Parathyroid adenoma (tissue), 2 donors: ENCODE measurements at regions not wholly inside any gene's neighbourhood (a gene's known extent, or its start where the extent isn't known, plus 50 kb on each side); places are given as distances from the start of the nearest gene placed in this dataset.

Experiments
- H2AFZ ChIP-seq: fragments of 300-600 bp; sonication (generic); one replicate; pipeline ENCODE4 v1.7.0; 2017; ENCODE audit warnings: antibody characterized with exemption, mild to moderate bottlenecking
- H3K27ac ChIP-seq: fragments of 300-600 bp; sonication (generic); one replicate; pipeline ENCODE4 v1.7.0; 2017
- H3K27me3 ChIP-seq: fragments of 300-600 bp; sonication (generic); one replicate; pipeline ENCODE4 v1.7.0; 2017; ENCODE audit warnings: low read length; ENCODE audit not compliant: control insufficient read depth, insufficient read depth
- H3K36me3 ChIP-seq: fragments of 300-600 bp; sonication (generic); one replicate; pipeline ENCODE4 v1.7.0; 2017; ENCODE audit warnings: low read length; ENCODE audit not compliant: control insufficient read depth, insufficient read depth
- H3K4me1 ChIP-seq: fragments of 300-600 bp; sonication (generic); one replicate; pipeline ENCODE4 v1.7.0; 2017; ENCODE audit warnings: control low read depth
- H3K4me2 ChIP-seq: fragments of 300-600 bp; sonication (generic); one replicate; pipeline ENCODE4 v1.7.0; 2017; ENCODE audit warnings: low read length
- H3K4me3 ChIP-seq: fragments of 300-600 bp; sonication (generic); one replicate; pipeline ENCODE4 v1.7.0; 2017; ENCODE audit warnings: low read depth, low read length
- H3K79me2 ChIP-seq: fragments of 300-600 bp; sonication (generic); one replicate; pipeline ENCODE4 v1.7.0; 2017; ENCODE audit warnings: control low read depth
- H3K9ac ChIP-seq: fragments of 300-600 bp; sonication (generic); one replicate; pipeline ENCODE4 v1.7.0; 2017; ENCODE audit warnings: mild to moderate bottlenecking
- H3K9me3 ChIP-seq: fragments of 300-600 bp; sonication (generic); one replicate; pipeline ENCODE4 v1.7.0; 2017; ENCODE audit warnings: low read length; ENCODE audit not compliant: control insufficient read depth
- CTCF ChIP-seq: fragments of 300-600 bp; sonication (generic); IDR thresholded peaks from one replicate; pipeline ENCODE4 v1.7.0; 2017; ENCODE audit warnings: antibody characterized with exemption, mild to moderate bottlenecking
- donor health status: primary hyperparathyroidism.

- Histone ChIP-seq H3K27me3 (no peaks in the 10 kb centered on the region), H3K4me1 (no peaks in the 10 kb centered on the region)
These were observed 134.9 kb downstream of the WSCD1 start for GRCh38 chr17:6205033-6205432.

GRCh38 chr17:6204203-6204722 lies 134.1 kb downstream of the WSCD1 start:
- no peak overlapping the region for H2AFZ ChIP-seq
- H3K9ac ChIP-seq: no peak overlapping the region
- no peaks in the 10 kb centered on the region for H3K9me3 ChIP-seq
- H3K4me2 ChIP-seq: no peak overlapping the region
- no peak for TF ChIP-seq CTCF
- H3K27me3 ChIP-seq: no peaks in the 10 kb centered on the region
- H3K4me1 ChIP-seq: no peaks in the 10 kb centered on the region
- no peaks in the 10 kb centered on the region for H3K36me3 ChIP-seq
- no peak overlapping the region for H3K27ac ChIP-seq
- H3K79me2 ChIP-seq: no peaks in the 10 kb centered on the region
- no peak overlapping the region for H3K4me3 ChIP-seq

More at GRCh38 chr17:6205033-6205432, 134.9 kb downstream of the WSCD1 start:
- no peaks in the 10 kb centered on the region for H3K9me3 ChIP-seq
- H3K36me3 ChIP-seq: no peaks in the 10 kb centered on the region
- H3K27ac ChIP-seq: no peak overlapping the region
- no peak for TF ChIP-seq CTCF
- H3K9ac ChIP-seq: no peak overlapping the region
- H2AFZ ChIP-seq: no peak overlapping the region
- no peaks in the 10 kb centered on the region for H3K79me2 ChIP-seq
- H3K4me2 ChIP-seq: no peak overlapping the region
- no peak overlapping the region for H3K4me3 ChIP-seq

GRCh38 chr17:6196355-6196754 lies 126.2 kb downstream of the WSCD1 start:
- TF ChIP-seq CTCF: no peak
- H3K4me3 ChIP-seq: no peak overlapping the region
- no peaks in the 10 kb centered on the region for H3K36me3 ChIP-seq

GRCh38 chr17:6195123-6195522 lies 124.9 kb downstream of the WSCD1 start:
- TF ChIP-seq CTCF: no peak
- no peaks in the 10 kb centered on the region for H3K9me3 ChIP-seq
- H3K4me3 ChIP-seq: no peak overlapping the region
- H3K36me3 ChIP-seq: no peaks in the 10 kb centered on the region
- H3K27ac ChIP-seq: no peak overlapping the region
- H3K4me1 ChIP-seq: no peaks in the 10 kb centered on the region
- H3K27me3 ChIP-seq: no peaks in the 10 kb centered on the region
- no peak overlapping the region for H2AFZ ChIP-seq
- no peaks in the 10 kb centered on the region for H3K79me2 ChIP-seq
- H3K4me2 ChIP-seq: no peak overlapping the region
- no peak overlapping the region for H3K9ac ChIP-seq

More at GRCh38 chr17:6196355-6196754, 126.2 kb downstream of the WSCD1 start:
- no peaks in the 10 kb centered on the region for H3K4me1 ChIP-seq
- no peak overlapping the region for H3K27ac ChIP-seq
- H2AFZ ChIP-seq: no peak overlapping the region
- H3K27me3 ChIP-seq: no peaks in the 10 kb centered on the region
- no peak overlapping the region for H3K9ac ChIP-seq
- no peak overlapping the region for H3K4me2 ChIP-seq
- H3K9me3 ChIP-seq: no peaks in the 10 kb centered on the region
- no peaks in the 10 kb centered on the region for H3K79me2 ChIP-seq
